ENCODE measurements at regions not wholly inside any gene's neighbourhood (a gene's known extent, or its start where the extent isn't known, plus 50 kb on each side); places are given as distances from the start of the nearest gene placed in this dataset.

DNA sequence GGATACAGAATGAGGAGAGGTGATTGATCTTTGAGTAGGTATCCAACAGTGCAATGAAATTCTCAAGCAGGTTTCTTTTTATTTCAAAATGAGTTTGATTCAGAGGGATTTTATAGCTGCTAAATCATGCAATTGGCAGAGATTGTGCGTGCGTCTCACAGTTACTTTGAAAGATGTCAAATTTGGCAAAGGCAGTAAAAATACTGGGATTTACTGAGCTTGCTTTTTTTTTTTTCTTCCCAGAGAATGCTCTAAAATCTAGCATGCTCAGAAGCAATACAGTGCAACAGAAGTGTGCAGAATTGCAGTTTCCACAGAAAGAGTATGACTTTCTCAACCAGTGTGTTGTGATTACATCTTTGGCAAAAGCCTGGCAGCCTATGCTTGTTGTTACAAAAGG is 410.7 kb upstream of the GOT2 start:
- Histone ChIP-seq H2AFZ (ENCODE audit: low read depth, low read length, severe bottlenecking) (no peak overlapping the region), H3K4me2 (ENCODE audit: low read depth, low read length, poor library complexity, severe bottlenecking) (no peak overlapping the region), H3K36me3 (ENCODE audit: low read length) (no peaks in the 10 kb centered on the region), H3K79me2 (ENCODE audit: insufficient read depth, low read length) (no peaks in the 10 kb centered on the region), H3K9ac (ENCODE audit: low read length) (no peak overlapping the region), H3K27me3 (ENCODE audit: low read length) (no peaks in the 10 kb centered on the region), H3K4me3 (ENCODE audit: insufficient read depth, low read length, poor library complexity, severe bottlenecking) (no peak overlapping the region), H3F3A (ENCODE audit: insufficient read depth) (no peaks in the 10 kb centered on the region), H4K20me1 (ENCODE audit: low read depth, low read length) (no peaks in the 10 kb centered on the region), H3K9me2 (replicated peaks; ENCODE audit: insufficient read depth, low read length) (no peaks in the 10 kb centered on the region), H3K27ac (ENCODE audit: low read depth, low read length) (no peak overlapping the region), H3K9me3 (ENCODE audit: insufficient read depth, low read length) (no peaks in the 10 kb centered on the region)
- TF ChIP-seq, protein P1, sequence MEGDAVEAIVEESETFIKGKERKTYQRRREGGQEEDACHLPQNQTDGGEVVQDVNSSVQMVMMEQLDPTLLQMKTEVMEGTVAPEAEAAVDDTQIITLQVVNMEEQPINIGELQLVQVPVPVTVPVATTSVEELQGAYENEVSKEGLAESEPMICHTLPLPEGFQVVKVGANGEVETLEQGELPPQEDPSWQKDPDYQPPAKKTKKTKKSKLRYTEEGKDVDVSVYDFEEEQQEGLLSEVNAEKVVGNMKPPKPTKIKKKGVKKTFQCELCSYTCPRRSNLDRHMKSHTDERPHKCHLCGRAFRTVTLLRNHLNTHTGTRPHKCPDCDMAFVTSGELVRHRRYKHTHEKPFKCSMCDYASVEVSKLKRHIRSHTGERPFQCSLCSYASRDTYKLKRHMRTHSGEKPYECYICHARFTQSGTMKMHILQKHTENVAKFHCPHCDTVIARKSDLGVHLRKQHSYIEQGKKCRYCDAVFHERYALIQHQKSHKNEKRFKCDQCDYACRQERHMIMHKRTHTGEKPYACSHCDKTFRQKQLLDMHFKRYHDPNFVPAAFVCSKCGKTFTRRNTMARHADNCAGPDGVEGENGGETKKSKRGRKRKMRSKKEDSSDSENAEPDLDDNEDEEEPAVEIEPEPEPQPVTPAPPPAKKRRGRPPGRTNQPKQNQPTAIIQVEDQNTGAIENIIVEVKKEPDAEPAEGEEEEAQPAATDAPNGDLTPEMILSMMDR (IDR thresholded peaks at IDR 0.05; ENCODE audit: insufficient read depth, low read length, poor library complexity, severe bottlenecking), result no peak
- TF ChIP-seq EZH2phosphoT487 (conservative IDR thresholded peaks at IDR 0.05; ENCODE audit: low read length), result no peak

DNA sequence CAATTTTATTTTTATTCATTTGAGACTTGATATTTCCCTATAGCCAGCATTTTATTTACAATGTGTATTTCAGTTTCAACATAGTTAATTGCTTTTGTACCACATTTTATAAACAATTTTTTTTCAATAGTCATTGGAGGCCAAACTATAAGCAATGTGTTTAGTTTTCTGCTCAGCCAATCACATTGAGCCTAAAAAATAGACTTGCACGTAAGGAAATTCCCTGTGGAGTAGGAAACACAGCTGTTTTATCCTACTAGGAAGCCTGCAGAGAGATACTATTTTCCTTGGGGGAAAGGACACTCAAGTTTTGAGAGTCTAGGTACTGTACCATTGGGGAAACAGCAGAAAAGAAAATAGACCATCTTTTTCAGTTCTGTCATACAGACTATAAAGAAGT is 410.2 kb upstream of the GOT2 start:
- no peaks in the 10 kb centered on the region for H3F3A ChIP-seq (ENCODE audit: insufficient read depth)
- H2AFZ ChIP-seq (ENCODE audit: low read depth, low read length, severe bottlenecking), result no peak overlapping the region
- H3K27me3 ChIP-seq (ENCODE audit: low read length), result no peaks in the 10 kb centered on the region
- H3K4me2 ChIP-seq (ENCODE audit: low read depth, low read length, poor library complexity, severe bottlenecking), result no peak overlapping the region
- H3K9me3 ChIP-seq (ENCODE audit: insufficient read depth, low read length), result no peaks in the 10 kb centered on the region
- H3K36me3 ChIP-seq (ENCODE audit: low read length), result no peaks in the 10 kb centered on the region
- H3K27ac ChIP-seq (ENCODE audit: low read depth, low read length), result no peak overlapping the region
- TF ChIP-seq, protein P1 (IDR thresholded peaks at IDR 0.05; ENCODE audit: insufficient read depth, low read length, poor library complexity, severe bottlenecking), result no peak
- TF ChIP-seq EZH2phosphoT487 (conservative IDR thresholded peaks at IDR 0.05; ENCODE audit: low read length), result no peak
- H3K79me2 ChIP-seq (ENCODE audit: insufficient read depth, low read length), result no peaks in the 10 kb centered on the region
- no peaks in the 10 kb centered on the region for H3K9me2 ChIP-seq (replicated peaks; ENCODE audit: insufficient read depth, low read length)
- H4K20me1 ChIP-seq (ENCODE audit: low read depth, low read length), result no peaks in the 10 kb centered on the region
- no peak overlapping the region for H3K9ac ChIP-seq (ENCODE audit: low read length)
- H3K4me3 ChIP-seq (ENCODE audit: insufficient read depth, low read length, poor library complexity, severe bottlenecking), result no peak overlapping the region

DNA sequence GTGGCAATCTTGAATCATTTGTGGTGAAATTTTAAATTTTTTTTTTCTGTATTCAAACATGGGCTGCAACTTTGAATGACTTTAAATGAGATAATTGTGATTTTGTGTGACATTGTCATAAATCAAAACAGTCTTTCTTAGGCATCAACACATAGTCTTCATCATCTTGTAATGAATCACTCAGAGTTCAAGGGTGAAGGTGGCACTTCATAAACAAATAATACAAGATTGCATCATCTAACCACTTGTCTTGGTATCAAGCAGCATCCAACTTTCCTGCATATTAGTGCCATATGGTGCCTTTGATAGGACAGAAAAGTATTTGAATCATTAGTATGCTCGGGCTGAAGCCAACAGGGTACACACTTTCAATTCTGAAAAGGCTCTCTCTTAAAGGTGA is 392.4 kb upstream of the GOT2 start:
- Histone ChIP-seq H3K27me3 (ENCODE audit: low read length) (no peaks in the 10 kb centered on the region), H3K4me3 (ENCODE audit: insufficient read depth, low read length, poor library complexity, severe bottlenecking) (no peak overlapping the region), H3K9me2 (replicated peaks; ENCODE audit: insufficient read depth, low read length) (no peaks in the 10 kb centered on the region), H3K36me3 (ENCODE audit: low read length) (no peaks in the 10 kb centered on the region), H2AFZ (ENCODE audit: low read depth, low read length, severe bottlenecking) (no peak overlapping the region), H3K79me2 (ENCODE audit: insufficient read depth, low read length) (no peaks in the 10 kb centered on the region), H3K9me3 (ENCODE audit: insufficient read depth, low read length) (no peaks in the 10 kb centered on the region), H3F3A (ENCODE audit: insufficient read depth) (no peaks in the 10 kb centered on the region), H3K9ac (ENCODE audit: low read length) (no peak overlapping the region), H3K4me2 (ENCODE audit: low read depth, low read length, poor library complexity, severe bottlenecking) (no peak overlapping the region), H4K20me1 (ENCODE audit: low read depth, low read length) (no peaks in the 10 kb centered on the region), H3K27ac (ENCODE audit: low read depth, low read length) (no peak overlapping the region)
- no peak for TF ChIP-seq EZH2phosphoT487 (conservative IDR thresholded peaks at IDR 0.05; ENCODE audit: low read length)
- TF ChIP-seq, protein P1 (IDR thresholded peaks at IDR 0.05; ENCODE audit: insufficient read depth, low read length, poor library complexity, severe bottlenecking), result no peak

DNA sequence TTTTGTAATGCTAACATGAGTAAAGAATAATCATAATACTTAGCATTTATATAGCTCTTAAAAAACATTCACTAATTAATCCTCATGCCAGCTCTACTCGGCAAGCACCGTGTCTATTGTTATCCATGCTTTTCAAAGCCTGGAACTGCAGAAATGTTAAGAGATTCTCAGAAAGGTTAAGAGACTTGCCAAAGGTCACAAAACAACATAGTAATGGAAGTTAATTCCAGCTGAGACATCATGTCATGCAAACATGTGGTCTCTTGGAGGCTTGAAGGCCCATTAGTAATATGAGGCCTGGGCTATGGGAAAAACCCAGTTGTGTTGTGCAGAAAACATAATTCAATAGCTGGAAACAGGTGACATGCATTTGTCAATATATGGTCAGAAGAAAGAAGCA is 389.9 kb upstream of the GOT2 start:
- no peaks in the 10 kb centered on the region for H3K9me2 ChIP-seq (replicated peaks; ENCODE audit: insufficient read depth, low read length)
- H4K20me1 ChIP-seq (ENCODE audit: low read depth, low read length), result no peaks in the 10 kb centered on the region
- no peak for TF ChIP-seq EZH2phosphoT487 (conservative IDR thresholded peaks at IDR 0.05; ENCODE audit: low read length)
- TF ChIP-seq, protein P1 (IDR thresholded peaks at IDR 0.05; ENCODE audit: insufficient read depth, low read length, poor library complexity, severe bottlenecking), result no peak
- no peak overlapping the region for H3K27ac ChIP-seq (ENCODE audit: low read depth, low read length)
- no peak overlapping the region for H3K4me2 ChIP-seq (ENCODE audit: low read depth, low read length, poor library complexity, severe bottlenecking)
- no peaks in the 10 kb centered on the region for H3K36me3 ChIP-seq (ENCODE audit: low read length)
- H3K27me3 ChIP-seq (ENCODE audit: low read length), result no peaks in the 10 kb centered on the region
- H2AFZ ChIP-seq (ENCODE audit: low read depth, low read length, severe bottlenecking), result no peak overlapping the region
- H3F3A ChIP-seq (ENCODE audit: insufficient read depth), result no peaks in the 10 kb centered on the region
- H3K4me3 ChIP-seq (ENCODE audit: insufficient read depth, low read length, poor library complexity, severe bottlenecking), result no peak overlapping the region
- H3K79me2 ChIP-seq (ENCODE audit: insufficient read depth, low read length), result no peaks in the 10 kb centered on the region
- no peaks in the 10 kb centered on the region for H3K9me3 ChIP-seq (ENCODE audit: insufficient read depth, low read length)
- no peak overlapping the region for H3K9ac ChIP-seq (ENCODE audit: low read length)

All from SU-DHL-6 (cell line).